Frontal cortex (tissue), 3 donors: ENCODE measurements at regions not wholly inside any gene's neighbourhood (a gene's known extent, or its start where the extent isn't known, plus 50 kb on each side); places are given as distances from the start of the nearest gene placed in this dataset.
"Not testable (repeated sequence)": the region's sequence is repeated elsewhere in the genome, so short reads cannot be mapped to it uniquely, and the experiment has no call there.

Experiments used
- DNase-seq, 2 donors: peaks; one replicate each; pipeline ENCODE4 v3.0.0; 2012; ENCODE audit warnings: low spot score in 2 of 2
- FAIRE-seq: peaks from 2 replicates; lab custom pipeline; 2012; peaks lifted over from hg19 to GRCh38; lab: Jason Lieb, UNC
- donor health status: control.
- donor health status: control.
- donor health status: control.

DNA sequence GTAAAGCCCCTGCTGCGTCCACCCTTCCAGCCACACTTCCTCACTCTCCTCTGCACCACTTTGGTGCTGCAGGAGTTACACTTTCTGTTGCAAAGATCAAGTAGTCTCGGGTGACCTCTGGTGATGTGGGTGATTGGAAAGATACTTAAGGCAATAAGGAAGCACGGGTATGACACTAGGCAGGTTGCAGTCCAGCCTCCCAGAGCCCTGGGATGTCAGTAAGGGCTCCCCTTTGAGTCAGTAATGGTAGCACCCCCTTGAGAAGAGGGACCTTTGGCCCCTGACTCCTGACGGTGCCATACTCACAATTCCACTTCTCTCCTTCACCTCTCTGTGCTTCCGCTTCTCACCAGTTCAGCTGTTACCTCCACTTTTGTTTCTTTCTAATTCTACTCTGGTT, 84.1 kb upstream of the KIF2A start:
- not testable (repeated sequence) for FAIRE-seq, DNase-seq

DNA sequence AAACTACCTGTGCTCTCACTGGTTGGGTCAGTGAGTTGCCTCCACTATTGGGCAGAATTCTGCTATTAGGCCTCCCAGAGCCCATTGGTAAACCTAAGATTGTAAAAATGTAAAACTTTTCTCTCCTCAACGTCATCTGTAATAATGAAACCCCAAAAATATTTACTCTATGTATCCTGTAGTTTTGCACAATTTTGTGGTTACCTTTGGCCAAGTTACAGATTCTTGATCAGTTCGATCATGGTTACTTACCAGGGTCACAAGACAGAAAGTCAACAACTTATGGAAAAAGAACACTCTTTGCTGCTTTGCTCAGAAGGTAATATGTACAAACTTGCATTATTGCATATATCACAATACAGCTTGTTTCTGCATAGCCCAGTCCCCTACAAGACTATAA, 83.7 kb upstream of the KIF2A start:
- DNase-seq, FAIRE-seq: not testable (repeated sequence)

DNA sequence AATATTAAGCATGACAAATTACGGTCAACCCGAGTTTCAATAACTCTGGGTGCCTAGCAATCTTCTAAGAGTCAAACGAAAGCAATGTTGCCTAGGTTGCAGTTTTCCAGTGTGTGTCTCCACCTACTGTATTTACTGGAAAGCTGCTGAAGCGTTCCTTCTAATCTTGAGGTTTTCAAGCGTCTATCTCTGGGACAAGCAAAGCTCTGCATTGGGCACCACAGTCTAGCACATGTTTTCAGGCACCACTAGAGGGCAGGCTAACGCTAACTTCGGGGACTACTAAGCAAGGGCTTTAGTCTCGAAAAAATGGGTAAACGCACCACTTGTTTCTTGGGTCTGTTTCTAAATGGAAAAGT, 82.7 kb upstream of the KIF2A start:
- DNase-seq = not testable (repeated sequence)
- FAIRE-seq = peak; percentile 70

DNA sequence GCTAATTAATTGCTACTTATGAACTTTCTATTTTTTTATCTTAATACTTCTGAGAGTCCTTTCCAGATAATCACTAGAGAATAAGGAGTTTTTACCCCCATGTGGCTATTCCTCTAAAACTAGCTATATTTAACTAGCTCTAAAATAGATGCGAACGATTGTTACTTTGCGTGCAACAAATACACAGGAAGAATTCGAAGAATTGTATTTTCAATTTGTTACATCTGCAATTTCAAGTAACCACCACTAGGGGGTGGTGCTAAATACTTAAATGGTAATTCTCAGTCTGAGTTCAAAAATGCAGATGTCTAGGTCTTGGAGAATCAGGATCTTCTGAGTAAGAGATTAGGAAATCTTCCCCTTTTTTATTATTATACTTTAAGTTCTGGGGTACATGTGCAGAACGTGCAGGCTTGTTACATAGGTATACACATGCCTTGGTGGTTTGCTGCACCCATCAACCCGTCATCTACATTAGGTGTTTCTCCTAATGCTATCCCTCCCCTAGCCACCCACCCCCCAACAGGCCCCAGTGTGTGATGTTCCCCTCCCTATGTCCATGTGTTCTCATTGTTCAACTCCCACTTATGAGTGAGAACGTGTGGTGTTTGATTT, 80.9 kb upstream of the KIF2A start:
- DNase-seq, FAIRE-seq: not testable (repeated sequence)

DNA sequence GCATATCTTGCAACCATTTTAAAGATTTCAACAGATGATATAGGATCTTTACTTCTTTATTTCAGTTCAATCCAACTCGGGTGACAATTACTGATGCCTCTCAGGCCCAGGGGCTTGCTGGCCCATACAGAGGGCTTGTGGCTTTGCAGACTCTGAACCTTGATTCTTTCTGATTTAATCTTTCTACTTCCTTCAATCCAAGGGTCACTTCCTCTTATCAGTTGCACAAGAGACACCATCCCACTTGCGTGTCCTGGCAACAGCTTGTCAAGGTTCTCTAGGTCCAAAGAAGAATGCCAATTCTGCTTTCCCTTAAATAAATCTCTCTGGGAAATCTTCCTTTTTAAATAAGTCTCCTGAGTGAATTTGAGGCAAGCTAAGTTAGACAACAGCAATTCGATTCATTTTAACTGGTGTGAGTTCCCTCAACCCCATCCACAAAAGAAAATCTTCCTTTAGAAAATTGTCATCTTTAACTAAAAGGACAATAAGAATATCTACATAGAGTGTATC, 75.1 kb upstream of the KIF2A start:
- DNase-seq, FAIRE-seq: not testable (repeated sequence)

DNA sequence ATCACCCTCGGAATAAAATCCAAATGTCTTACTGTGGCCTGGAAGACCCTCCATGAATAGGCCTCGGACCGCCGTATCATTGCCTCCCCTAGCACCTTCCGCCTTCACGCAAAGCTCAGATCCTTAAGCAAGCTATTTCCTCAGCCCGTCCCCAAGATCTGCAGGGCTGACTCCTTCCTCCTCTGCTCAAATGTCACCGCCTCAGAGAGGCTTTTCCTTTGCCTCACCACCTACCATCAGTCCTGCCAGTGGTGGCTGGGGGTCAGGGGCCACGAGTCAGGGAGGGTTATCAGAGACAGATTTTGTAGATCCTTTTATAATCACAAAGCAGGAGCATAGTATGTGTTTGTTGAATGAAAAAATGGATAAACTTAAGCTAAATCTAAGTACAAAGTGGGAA, 74.4 kb upstream of the KIF2A start:
- DNase-seq (no peak), FAIRE-seq (no peak)

DNA sequence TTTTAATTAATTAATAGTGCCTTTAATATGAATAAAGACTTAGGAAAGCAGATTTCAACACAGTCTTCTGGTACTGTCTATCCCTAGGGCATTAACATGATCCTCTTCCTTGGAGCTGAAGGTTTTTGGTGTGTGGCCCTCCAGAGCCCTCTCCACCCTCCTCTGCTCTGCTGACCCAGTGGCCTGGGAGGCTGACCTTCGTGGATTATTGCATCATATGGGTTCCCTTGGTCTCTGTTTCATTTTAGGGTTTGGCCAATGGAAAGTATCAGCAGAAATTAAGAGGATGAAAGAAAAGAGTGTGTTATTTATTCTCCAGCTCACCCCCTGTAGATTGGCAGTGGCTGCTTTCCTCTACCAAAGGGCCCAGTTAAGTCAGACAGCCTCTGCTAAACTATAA, 73.8 kb upstream of the KIF2A start:
- not testable (repeated sequence) for FAIRE-seq

DNA sequence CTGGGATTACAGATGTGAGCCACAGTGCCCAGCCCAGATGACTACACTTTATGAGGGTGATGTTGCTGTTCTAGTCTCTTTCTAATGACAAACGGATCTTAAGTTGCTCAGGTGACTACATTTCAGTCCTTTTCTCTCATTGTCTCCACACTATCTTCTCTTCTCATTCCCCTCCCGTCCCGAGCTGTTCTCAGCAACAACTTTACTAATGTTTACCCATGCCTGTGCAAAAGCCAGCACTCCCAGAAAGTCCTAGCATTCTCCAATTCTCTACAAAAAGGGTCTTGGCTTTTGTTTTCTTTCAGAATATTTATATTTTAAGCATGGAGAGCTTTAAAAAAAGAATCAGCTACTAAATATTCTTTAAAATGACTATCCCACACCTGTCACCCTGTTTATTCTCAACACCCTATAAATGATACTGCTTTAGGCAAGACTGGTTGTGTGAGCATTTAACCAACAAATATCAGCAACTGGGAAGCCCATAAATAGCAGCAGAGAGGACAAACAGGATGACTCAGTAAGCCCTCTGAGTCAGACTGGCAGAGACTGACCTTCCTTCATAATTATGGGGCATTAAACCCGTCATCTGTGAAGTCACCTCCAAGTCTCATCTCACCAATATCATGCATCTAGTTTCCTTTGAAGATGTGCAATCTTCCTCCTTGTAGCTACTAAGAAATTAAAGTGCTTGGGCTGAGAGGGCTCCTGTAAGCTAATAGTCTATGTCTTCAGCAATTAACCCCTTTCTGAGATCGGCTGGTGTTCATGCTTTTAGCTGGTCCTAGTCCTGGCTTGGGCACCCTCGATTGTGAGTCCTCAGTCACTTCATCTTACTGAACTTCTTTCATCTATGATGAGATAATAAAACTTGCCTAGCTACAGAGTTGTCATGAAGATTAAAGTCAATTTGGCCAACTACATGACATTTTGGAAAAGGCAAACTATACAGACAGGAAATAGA, 72.6 kb upstream of the KIF2A start:
- DNase-seq, FAIRE-seq: not testable (repeated sequence)

More for the DNA sequence above, 73.8 kb upstream of the KIF2A start:
- DNase-seq = not testable (repeated sequence)

DNA sequence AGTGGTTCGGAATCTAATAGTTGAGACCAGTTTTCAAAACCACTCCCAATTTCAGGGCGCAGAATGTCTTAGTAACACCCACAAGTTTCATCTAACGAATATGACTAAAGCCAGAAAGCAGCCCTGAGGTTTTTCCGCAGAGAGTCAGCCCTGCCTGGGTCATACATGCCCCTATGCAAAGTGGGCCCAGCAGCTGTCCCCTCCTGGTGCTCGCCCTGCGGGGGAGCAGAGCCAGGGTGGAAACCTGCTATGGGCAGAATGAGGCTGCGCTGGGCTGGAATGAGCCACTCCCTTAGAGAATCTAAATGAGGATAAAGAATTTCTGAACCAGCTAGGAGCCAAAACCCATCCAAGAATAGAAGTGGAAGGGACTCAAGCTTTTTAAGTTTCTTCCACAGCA, 69.4 kb upstream of the KIF2A start:
- DNase-seq, FAIRE-seq: not testable (repeated sequence)

DNA sequence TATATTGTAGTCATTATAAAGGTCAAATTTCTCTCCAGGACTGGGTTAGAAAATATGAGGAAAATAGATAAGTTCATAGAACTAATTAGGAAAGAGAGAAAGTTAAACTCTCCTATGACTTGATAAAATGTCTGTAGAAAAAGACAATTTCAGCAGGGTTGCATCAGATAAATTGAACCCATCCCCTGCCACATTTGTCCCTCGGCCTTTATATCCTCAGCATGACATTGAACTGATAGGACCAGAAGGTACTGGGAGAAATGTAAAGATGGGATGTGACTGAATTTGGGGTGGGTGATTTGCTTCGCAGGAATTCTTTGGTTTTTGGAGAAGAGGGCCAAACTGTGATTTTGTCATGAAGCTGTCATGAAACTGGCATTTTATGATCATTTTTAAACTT, 68.1 kb upstream of the KIF2A start:
- DNase-seq, FAIRE-seq: not testable (repeated sequence)

DNA sequence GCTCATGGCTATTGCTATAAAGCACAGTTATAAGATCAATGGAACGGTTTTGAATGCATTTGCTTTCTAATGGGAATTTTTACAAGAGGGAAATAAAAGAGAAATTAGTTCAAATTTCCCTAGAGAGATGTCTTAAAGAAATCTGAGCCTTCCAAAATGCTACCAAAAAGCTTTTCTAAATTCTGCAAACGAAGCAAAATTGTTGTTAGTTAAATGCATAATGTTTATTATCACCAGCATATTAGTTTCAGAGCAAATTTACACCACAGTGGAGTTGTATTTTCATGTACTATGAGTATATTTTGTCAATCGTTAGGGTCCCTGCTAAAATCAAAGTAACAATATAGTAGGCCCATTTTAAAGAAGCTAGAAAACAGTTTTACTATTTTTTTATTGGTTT, 67.4 kb upstream of the KIF2A start:
- FAIRE-seq, DNase-seq: not testable (repeated sequence)

DNA sequence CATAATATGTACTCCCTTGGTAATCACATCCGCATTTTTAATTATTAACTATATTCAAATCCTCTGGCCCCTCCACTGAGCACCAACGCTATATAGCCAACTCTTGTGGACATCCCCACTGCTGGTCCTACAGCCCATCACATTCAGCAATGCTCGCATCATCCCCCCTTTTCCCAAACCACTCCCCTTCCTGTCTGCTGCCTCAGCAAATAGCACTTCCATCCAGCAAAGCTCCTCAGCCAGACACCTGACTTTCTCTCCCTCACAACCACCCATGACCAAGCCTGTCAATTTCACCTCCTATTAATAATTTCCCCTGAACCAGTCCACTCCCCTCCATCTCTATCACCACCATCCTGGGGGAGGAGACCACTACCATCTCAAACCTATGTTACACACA, 65.5 kb upstream of the KIF2A start:
- DNase-seq, FAIRE-seq: not testable (repeated sequence)

DNA sequence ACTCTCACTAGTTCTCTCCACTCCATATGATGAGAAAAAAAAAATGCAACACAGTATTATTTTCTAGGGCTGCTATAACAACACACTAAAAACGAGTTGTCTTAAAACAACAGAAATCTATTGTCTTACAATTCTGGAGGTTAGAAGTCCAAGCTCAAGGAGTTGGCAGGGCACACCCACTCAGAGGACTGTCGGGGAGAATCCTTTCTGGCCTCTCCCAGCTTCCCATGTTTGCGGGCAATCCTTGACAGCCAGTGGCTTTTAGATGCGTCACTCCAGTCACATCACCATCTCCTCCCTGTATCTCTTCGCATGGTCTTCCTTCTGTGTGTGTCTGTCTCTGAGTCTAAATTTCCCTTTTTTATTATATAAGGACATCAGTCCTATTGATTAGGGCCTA, 64.0 kb upstream of the KIF2A start:
- DNase-seq, FAIRE-seq: not testable (repeated sequence)

DNA sequence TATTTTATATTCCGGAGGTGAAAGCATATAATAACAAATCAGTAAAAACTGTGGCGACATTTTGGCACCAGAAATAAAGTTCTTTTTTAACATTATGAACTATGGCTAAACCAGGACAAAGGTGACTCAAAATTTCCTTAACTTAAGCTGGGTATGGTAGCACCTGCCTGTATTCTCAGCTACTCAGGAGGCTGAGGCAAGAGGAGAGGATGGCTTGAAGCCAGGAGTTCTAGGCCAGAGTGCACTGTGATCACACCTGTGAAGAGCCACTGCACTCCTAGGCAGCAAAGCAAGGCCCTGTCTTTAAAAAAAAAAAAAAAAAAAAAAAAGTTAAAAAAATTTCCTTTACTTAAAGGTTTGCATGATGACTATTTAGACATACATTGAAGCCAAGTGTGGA, 63.0 kb upstream of the KIF2A start:
- FAIRE-seq, DNase-seq: not testable (repeated sequence)

DNA sequence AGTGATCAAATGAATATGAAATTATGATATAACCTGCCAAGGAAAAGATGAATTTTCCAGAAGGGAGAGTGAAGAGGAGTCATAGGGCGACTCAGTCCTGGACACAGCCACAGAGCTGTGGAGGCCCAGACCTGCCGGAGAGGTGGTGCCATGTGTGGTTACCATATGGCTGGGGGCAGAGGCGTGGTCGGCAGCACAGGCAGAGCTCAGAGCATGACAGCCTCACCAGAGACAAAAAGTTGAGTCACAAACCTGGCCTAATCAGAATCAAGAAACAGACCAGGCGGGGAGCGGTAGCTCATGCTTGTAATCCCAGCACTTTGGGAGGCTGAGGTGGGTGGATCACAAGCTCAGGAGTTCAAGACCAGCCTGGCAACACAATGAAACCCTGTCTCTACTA, 57.8 kb upstream of the KIF2A start:
- not testable (repeated sequence) for FAIRE-seq, DNase-seq

DNA sequence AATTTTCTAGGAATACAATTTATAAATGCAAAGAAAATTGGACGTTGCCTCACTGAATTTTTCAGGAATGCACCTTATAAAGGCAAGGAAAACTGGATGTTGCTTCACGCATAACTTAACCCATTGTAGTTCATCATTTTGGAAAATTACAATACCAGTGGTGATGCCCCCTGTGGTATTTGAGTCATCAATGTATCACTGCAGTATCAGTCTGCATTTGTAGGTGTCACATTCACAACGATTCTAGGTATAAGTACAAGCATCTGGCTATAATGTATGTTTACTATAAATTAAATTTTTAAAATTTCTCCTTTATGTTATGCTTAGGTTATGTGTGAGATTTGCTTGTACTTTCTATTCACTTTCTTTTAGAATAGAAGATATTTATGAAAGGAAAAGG, 55.9 kb upstream of the KIF2A start:
- FAIRE-seq, DNase-seq: not testable (repeated sequence)

DNA sequence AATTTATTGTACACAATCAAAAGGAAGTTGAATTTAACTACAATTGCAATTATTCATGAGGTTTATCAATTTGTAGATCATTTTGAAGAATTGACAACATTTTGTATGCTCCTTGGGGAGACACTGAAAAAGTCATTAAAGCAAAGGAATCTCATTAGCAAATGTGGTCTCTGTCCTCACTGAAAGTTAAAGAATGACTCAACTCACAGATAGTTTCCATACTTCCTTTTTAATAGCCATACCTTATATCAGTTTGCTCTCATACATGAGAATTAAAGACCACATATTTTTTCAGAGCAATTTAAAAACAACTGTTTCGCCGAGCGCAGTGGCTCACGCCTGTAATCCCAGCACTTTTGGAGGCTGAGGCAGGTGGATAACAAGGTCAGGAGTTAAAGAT, 55.1 kb upstream of the KIF2A start:
- DNase-seq, FAIRE-seq: not testable (repeated sequence)

DNA sequence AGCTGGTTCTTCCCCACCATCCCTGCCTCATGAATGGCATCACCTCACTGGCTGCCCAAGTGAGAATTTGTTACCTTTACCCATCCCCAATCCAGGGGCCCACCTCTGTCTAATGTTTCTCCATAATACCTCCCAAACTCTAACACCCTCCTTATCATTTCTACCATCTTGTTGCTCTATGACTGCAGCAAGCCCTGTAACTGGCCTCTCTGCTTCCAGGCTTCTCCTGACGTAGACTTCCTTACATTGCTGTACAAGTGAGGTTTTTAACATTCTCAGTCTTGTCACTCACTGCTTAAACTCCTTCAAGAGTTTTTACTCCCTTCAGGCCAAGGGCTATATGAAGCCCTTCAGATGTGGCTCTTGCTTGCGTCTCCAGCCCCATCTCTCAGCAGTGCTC, 53.5 kb upstream of the KIF2A start:
- not testable (repeated sequence) for FAIRE-seq

DNA sequence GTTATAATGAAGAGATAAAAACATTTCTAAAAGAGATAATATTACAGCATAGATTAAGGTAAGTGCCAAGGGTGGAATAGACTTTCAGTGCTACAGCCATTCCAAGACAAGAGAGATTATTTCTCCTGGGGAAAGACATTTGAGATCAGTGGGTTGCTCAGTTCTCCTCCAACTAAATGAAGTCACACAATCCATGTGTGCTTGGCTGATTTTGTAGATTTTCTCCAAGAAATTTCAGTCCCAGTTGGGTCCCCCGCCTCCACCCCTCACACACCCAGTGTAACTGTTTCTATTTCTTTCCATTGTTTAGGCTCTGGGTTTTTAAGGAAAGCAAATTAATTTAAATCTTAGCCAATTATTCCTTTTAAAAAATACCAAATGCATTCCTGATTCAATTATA, 50.5 kb upstream of the KIF2A start:
- DNase-seq, FAIRE-seq: not testable (repeated sequence)

More for the DNA sequence above, 53.5 kb upstream of the KIF2A start:
- not testable (repeated sequence) for DNase-seq

DNA sequence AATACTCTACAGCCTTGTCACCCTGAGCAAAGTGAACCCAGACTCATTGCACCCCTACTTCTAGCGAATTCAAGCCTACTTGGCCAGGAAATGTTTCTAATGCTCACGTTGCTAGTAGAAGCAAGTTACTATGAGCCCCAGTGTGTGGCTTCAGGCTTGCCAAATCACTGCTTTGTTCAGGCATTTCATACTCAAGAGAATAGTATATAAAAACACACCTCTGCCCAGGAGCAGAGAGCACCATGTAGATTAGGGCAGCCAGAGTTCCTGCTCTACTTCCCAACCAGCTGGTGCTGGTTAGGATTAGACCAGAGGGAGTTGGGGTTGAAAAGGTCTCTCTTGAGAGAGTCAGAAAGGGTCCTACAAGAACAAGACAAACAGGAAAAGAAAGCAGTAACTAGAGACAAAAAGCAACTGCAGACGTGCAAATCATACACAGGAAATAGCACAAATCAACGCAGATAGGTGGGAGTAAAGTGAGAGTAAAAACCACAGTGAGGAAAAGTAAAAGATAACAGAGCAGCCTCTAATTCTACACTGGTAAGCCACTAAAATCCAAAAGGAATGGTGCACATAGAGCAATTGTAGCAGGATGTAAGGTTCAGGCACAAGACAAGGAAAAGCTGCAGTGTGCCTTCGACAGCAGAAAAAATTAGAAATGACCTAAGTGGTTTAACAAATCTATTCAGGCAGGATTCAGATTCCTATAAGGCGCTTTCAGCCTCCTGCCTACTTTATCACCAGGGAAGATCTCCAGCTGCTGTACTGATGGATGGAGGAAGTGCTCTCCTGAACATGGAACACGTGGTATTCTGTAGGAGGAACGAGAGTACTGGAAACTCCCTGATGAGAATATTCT, 49.6 kb upstream of the KIF2A start:
- DNase-seq (no peak), FAIRE-seq (no peak)
